ENCODE measurements at regions not wholly inside any gene's neighbourhood (a gene's known extent, or its start where the extent isn't known, plus 50 kb on each side); places are given as distances from the start of the nearest gene placed in this dataset.

- DNase-seq, result peak; percentile 61 to 86
Measured at GRCh38 chr16:85479972-85480726, 133.0 kb upstream of the GSE1 start.

GRCh38 chr16:85480727-85481101, 132.4 kb upstream of the GSE1 start:
- peak in 1 of 2 experiments; percentile 59 for DNase-seq

GRCh38 chr16:85481206-85481605, 131.9 kb upstream of the GSE1 start:
- DNase-seq, result no peak

- DNase-seq, result no peak
Measured at GRCh38 chr16:85481738-85482137, 131.4 kb upstream of the GSE1 start.

- peak; percentile 58 to 85 for DNase-seq
Measured at GRCh38 chr16:85483424-85483823, 129.7 kb upstream of the GSE1 start.

GRCh38 chr16:85484347-85485300, 128.5 kb upstream of the GSE1 start:
- DNase-seq, result no peak

GRCh38 chr16:85485379-85485778, 127.7 kb upstream of the GSE1 start:
- DNase-seq, result peak in 1 of 2 experiments; percentile 18

- DNase-seq, result peak in 1 of 2 experiments; percentile 11
Measured at GRCh38 chr16:85486256-85486915, 126.7 kb upstream of the GSE1 start.

GRCh38 chr16:85488414-85488813, 124.7 kb upstream of the GSE1 start:
- no peak for DNase-seq

GRCh38 chr16:85490407-85491057, 122.6 kb upstream of the GSE1 start:
- no peak for DNase-seq

- DNase-seq, result peak in 1 of 2 experiments; percentile 54
Measured at GRCh38 chr16:85491058-85491771, 121.9 kb upstream of the GSE1 start.

GRCh38 chr16:85491798-85492294, 121.3 kb upstream of the GSE1 start:
- peak in 1 of 2 experiments; percentile 25 for DNase-seq

- peak in 1 of 2 experiments; percentile 13 for DNase-seq
Measured at GRCh38 chr16:85492295-85492864, 120.7 kb upstream of the GSE1 start.

- no peak for DNase-seq
Measured at GRCh38 chr16:85494315-85494714, 118.8 kb upstream of the GSE1 start.

GRCh38 chr16:85495259-85495658, 117.9 kb upstream of the GSE1 start:
- DNase-seq, result no peak

GRCh38 chr16:85495823-85496538, 117.1 kb upstream of the GSE1 start:
- no peak for DNase-seq

GRCh38 chr16:85497622-85498314, 115.4 kb upstream of the GSE1 start:
- no peak for DNase-seq

GRCh38 chr16:85498607-85499006, 114.5 kb upstream of the GSE1 start:
- peak in 1 of 2 experiments; percentile 39 for DNase-seq

- no peak for DNase-seq
Measured at GRCh38 chr16:85500220-85500619, 112.9 kb upstream of the GSE1 start.

GRCh38 chr16:85501900-85502299, 111.2 kb upstream of the GSE1 start:
- DNase-seq, result no peak
